Mesothelial cell of epicardium (in vitro differentiated cells): ENCODE measurements at regions not wholly inside any gene's neighbourhood (a gene's known extent, or its start where the extent isn't known, plus 50 kb on each side); places are given as distances from the start of the nearest gene placed in this dataset.
A peak's percentile ranks its signal among the peaks of the same experiment; 100 is the strongest.

Source experiments
- DNase-seq, 2 experiments: peaks; one replicate each; pipeline ENCODE4 v3.0.0; 2021; ENCODE audit warnings: low spot score in 2 of 2; ENCODE audit not compliant: unreplicated experiment in 2 of 2
- H3K27ac Mint-ChIP-seq: 2 replicates; pipeline ENCODE4 v1.8.0; 2021; ENCODE audit warnings: mixed read lengths
- H3K27me3 Mint-ChIP-seq: 2 replicates; pipeline ENCODE4 v1.8.0; 2021; ENCODE audit warnings: low read depth, mixed read lengths
- H3K36me3 Mint-ChIP-seq: 2 replicates; pipeline ENCODE4 v1.8.0; 2021; ENCODE audit warnings: mixed read lengths
- H3K4me1 Mint-ChIP-seq: 2 replicates; pipeline ENCODE4 v1.8.0; 2021; ENCODE audit warnings: mixed read lengths
- H3K4me3 Mint-ChIP-seq: 2 replicates; pipeline ENCODE4 v1.8.0; 2021; ENCODE audit warnings: mild to moderate bottlenecking, moderate library complexity, mixed read lengths
- H3K9me3 Mint-ChIP-seq: 2 replicates; pipeline ENCODE4 v1.8.0; 2021; ENCODE audit warnings: mixed read lengths
- TF ChIP-seq, protein P1 (sequence below): fragments of 200-600 bp; sonication (generic); IDR thresholded peaks from one replicate; pipeline ENCODE4 v1.5.0; 2021; ENCODE audit warnings: antibody characterized with exemption; ENCODE audit not compliant: unreplicated experiment

DNA sequence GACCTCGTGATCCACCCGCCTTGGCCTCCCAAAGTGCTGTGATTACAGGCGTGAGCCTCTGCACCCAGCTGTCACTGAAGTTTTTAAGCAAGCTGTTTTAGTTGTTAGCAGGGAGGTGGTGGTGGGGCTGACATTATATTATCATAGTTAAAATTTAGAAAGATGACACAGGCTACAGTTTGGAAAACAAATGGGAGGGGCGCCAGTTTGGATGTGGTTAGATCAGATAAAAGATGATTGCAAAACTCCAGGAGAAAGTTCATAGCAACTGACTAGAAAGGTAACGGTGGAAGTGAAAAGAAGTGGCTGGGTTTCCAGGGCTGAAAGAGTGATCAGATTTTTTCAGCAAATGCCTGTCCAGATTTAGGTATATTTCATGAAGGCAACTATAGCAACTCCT, 311.9 kb upstream of the CITED2 start:
- DNase-seq: no peak
- Mint-ChIP-seq H3K27ac (no peak overlapping the region), H3K4me3 (no peak overlapping the region), H3K36me3 (no peaks in the 10 kb centered on the region), H3K9me3 (peaks cover under 1% of the 10 kb centered on the region), H3K27me3 (no peaks in the 10 kb centered on the region), H3K4me1 (no peaks in the 10 kb centered on the region)
- TF ChIP-seq, protein P1, sequence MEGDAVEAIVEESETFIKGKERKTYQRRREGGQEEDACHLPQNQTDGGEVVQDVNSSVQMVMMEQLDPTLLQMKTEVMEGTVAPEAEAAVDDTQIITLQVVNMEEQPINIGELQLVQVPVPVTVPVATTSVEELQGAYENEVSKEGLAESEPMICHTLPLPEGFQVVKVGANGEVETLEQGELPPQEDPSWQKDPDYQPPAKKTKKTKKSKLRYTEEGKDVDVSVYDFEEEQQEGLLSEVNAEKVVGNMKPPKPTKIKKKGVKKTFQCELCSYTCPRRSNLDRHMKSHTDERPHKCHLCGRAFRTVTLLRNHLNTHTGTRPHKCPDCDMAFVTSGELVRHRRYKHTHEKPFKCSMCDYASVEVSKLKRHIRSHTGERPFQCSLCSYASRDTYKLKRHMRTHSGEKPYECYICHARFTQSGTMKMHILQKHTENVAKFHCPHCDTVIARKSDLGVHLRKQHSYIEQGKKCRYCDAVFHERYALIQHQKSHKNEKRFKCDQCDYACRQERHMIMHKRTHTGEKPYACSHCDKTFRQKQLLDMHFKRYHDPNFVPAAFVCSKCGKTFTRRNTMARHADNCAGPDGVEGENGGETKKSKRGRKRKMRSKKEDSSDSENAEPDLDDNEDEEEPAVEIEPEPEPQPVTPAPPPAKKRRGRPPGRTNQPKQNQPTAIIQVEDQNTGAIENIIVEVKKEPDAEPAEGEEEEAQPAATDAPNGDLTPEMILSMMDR: no peak

DNA sequence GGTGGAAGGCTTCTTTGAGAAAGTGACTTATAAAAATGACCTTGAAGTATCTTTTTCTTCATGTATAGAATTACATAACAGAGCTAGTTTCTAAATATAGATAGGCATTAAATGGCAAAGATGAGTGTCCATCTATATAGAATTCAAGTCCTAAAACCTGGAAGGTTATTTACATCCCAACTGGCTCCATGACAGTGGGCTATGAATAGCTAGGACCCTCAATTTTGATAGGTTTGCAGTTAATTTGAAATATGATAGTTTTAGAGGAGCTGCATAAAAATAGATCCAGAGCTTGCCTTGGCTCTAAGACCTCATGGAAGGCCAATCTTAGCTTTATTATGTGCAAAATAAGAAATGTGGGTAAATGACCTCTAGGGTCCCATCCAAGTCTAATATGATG, 310.6 kb upstream of the CITED2 start:
- TF ChIP-seq, protein P1: no peak
- H3K27ac Mint-ChIP-seq: no peak overlapping the region
- no peaks in the 10 kb centered on the region for H3K4me1 Mint-ChIP-seq
- no peak for DNase-seq
- H3K4me3 Mint-ChIP-seq: no peak overlapping the region
- H3K27me3 Mint-ChIP-seq: no peaks in the 10 kb centered on the region
- H3K9me3 Mint-ChIP-seq: no peaks in the 10 kb centered on the region
- no peaks in the 10 kb centered on the region for H3K36me3 Mint-ChIP-seq

DNA sequence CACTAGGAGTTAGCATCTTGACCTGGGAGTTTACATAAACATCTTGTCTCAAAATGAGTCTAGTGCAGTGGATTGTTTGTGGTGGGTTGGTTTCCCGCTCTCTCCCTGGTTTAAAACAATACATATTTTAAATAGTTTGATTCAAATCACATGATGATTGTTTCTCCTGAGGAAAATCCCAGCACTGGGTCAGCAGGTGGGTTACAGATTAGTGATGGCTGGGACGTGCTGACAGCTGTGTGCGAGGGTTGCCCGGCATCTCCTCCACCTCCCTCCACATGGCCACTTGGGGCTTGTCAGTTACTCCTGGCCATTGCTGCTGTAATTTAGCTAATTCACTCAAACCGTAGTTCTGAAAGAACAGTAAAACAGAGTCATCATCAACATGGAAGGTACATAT, 306.4 kb upstream of the CITED2 start:
- TF ChIP-seq, protein P1: no peak
- H3K9me3 Mint-ChIP-seq: peaks cover 4% of the 10 kb centered on the region
- H3K27me3 Mint-ChIP-seq: no peaks in the 10 kb centered on the region
- H3K4me1 Mint-ChIP-seq: peaks cover 6% of the 10 kb centered on the region
- peak overlapping the region; percentile 32 for H3K27ac Mint-ChIP-seq
- no peaks in the 10 kb centered on the region for H3K36me3 Mint-ChIP-seq
- H3K4me3 Mint-ChIP-seq: no peak overlapping the region
- DNase-seq: no peak

DNA sequence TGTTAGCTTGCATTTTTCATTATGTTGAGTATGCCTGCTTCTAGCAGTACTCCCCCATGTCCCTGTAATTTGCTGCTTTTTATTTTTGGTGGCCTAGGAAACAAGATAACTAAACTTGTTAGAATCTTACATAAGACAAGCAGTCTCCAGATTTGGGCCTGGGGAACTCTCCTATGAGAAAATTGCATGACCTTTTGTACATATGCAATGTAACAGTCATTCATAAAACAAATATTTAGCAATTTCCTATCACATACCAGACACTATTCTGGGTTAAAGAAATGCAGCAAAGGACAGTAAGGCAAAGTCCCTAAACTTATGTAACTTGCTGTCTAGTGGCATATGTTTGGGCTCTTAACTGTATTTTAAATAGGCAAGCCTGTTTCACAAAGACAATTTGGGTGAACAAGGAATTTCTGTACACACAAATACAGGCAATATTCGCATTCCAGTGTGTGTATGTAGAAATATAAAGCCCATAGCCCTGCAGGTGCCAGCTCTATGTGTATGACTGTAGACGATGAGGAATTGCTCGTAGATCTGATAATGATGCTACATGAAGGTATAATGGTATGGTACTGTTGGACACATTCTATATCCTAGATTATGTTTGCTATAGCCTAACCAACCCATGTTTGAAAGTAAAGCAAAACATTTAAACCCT, 305.2 kb upstream of the CITED2 start:
- DNase-seq: no peak
- H3K27ac Mint-ChIP-seq: peak overlapping the region; percentile 10
- no peak overlapping the region for H3K4me3 Mint-ChIP-seq
- no peaks in the 10 kb centered on the region for H3K36me3 Mint-ChIP-seq
- H3K9me3 Mint-ChIP-seq: peaks cover 5% of the 10 kb centered on the region
- H3K27me3 Mint-ChIP-seq: no peaks in the 10 kb centered on the region
- peaks cover 6% of the 10 kb centered on the region for H3K4me1 Mint-ChIP-seq
- TF ChIP-seq, protein P1: no peak

DNA sequence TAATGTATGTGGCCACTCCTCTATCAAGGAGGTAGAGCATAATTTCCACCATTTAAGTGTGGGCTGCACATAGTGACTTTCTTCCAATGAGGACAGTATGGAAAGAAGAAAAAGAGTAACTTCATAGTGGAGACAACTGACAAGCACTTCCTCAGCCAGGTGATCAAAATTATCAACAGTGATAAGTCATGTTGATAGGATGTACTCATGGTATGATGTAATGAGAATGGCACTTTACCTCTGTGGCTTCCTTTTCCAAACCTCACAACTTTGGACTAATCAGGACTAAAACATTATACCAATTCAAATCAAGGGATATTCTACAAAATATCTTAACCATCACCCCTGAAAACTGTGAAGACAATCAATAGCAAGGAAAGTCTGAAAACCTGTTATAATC, 302.3 kb upstream of the CITED2 start:
- TF ChIP-seq, protein P1: no peak
- Mint-ChIP-seq H3K4me1 (peaks cover 6% of the 10 kb centered on the region), H3K36me3 (peaks cover 7% of the 10 kb centered on the region), H3K4me3 (no peak overlapping the region), H3K27ac (no peak overlapping the region), H3K9me3 (peaks cover 26% of the 10 kb centered on the region), H3K27me3 (no peaks in the 10 kb centered on the region)
- DNase-seq: no peak

DNA sequence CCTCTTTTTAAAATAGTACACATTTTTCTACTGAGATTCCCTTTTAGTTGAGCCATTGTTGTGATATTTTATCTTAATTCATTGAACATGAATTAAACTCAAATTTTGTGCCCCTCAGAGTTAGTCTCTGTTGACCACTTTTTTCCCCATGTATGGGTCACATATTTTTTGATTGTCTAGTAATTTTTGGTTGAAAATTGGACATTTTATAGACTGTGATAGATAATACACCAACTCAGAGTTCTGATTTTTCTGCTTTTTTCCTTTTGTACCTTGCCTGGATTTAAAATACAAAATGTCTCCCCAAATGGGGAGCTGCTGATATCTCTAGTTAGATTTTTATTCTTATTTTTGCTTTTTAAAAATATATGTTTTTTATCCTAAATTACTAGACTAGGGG, 291.8 kb upstream of the CITED2 start:
- no peak overlapping the region for H3K4me3 Mint-ChIP-seq

More for the DNA sequence above, 291.8 kb upstream of the CITED2 start:
- Mint-ChIP-seq H3K4me1 (no peaks in the 10 kb centered on the region), H3K36me3 (peaks cover 10% of the 10 kb centered on the region), H3K27me3 (no peaks in the 10 kb centered on the region), H3K9me3 (peaks cover 45% of the 10 kb centered on the region), H3K27ac (no peak overlapping the region)
- TF ChIP-seq, protein P1: no peak
- no peak for DNase-seq
